ENCODE measurements at regions not wholly inside any gene's neighbourhood (a gene's known extent, or its start where the extent isn't known, plus 50 kb on each side); places are given as distances from the start of the nearest gene placed in this dataset.

DNA sequence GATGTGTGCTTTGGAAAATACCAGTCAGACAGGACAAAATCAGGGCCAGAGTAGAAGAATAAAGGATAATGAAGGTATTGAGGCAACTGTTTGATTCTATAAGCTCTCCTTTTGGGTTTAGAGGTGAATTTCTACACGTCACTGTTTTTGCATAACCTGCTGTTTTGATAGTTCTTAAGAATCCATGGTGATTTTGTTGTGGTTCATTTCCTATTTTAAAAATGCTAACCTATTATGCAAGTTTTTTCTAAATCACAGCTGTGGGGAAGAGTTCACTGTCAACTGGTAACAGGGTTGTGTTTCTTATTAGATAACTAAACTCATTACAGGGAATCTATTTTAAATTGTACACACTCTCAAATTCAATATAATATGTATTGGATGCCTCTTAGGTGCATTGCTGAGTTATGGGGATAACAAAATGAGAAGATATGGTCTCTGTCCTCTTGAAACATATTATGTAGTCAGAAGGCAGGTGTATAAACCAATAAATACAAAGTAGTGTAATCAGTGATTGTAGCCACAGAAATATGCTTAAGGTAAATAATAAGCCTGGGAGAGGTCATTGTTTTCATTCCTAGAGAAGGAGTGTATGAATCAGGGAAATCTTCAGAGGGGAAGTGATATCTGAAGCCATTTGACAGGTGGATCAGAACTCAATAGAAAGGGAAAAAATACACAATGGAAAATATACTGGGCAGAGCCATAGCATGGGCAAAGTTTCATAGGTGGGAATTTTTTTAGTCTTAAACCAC lies 192.5 kb downstream of the FAT3 start:
- TF ChIP-seq CTCF (IDR thresholded peaks at IDR 0.05) (no peak), POLR2A (IDR thresholded peaks at IDR 0.05) (no peak)

Data from Peyer's patch (tissue), 4 donors.